NCI-H187 (cell line): ENCODE measurements at regions not wholly inside any gene's neighbourhood (a gene's known extent, or its start where the extent isn't known, plus 50 kb on each side); places are given as distances from the start of the nearest gene placed in this dataset.
"Not testable (repeated sequence)": the region's sequence is repeated elsewhere in the genome, so short reads cannot be mapped to it uniquely, and the experiment has no call there.

Source experiments
- DNase-seq, 2 experiments: peaks; one replicate each; lab custom pipeline; 2025; lab: John Stamatoyannopoulos, UW

GRCh38 chr5:67813877-67814539, 401.5 kb upstream of the PIK3R1 start:
- DNase-seq: no peak

GRCh38 chr5:67809589-67809988, 406.0 kb upstream of the PIK3R1 start:
- DNase-seq: no peak

GRCh38 chr5:67808340-67808739, 407.2 kb upstream of the PIK3R1 start:
- DNase-seq: no peak

GRCh38 chr5:67807439-67807888, 408.1 kb upstream of the PIK3R1 start:
- DNase-seq: no peak

- no peak for DNase-seq
Observed at GRCh38 chr5:67806654-67807438, 408.7 kb upstream of the PIK3R1 start.

GRCh38 chr5:67805666-67806348, 409.7 kb upstream of the PIK3R1 start:
- DNase-seq: peak; percentile 71 to 79

- DNase-seq: no peak
Observed at GRCh38 chr5:67802766-67803165, 412.8 kb upstream of the PIK3R1 start.

GRCh38 chr5:67799732-67800234, 415.8 kb upstream of the PIK3R1 start:
- DNase-seq: no peak

GRCh38 chr5:67798470-67798869, 417.1 kb upstream of the PIK3R1 start:
- not testable (repeated sequence) for DNase-seq

GRCh38 chr5:67795781-67796477, 419.6 kb upstream of the PIK3R1 start:
- no peak for DNase-seq

- no peak for DNase-seq
Observed at GRCh38 chr5:67793966-67794365, 421.6 kb upstream of the PIK3R1 start.

- no peak for DNase-seq
Observed at GRCh38 chr5:67793418-67793817, 422.1 kb upstream of the PIK3R1 start.

GRCh38 chr5:67792891-67793290, 422.7 kb upstream of the PIK3R1 start:
- no peak for DNase-seq

- DNase-seq: no peak
Observed at GRCh38 chr5:67790390-67790789, 425.2 kb upstream of the PIK3R1 start.

- DNase-seq: not testable (repeated sequence)
Observed at GRCh38 chr5:67779893-67780623, 435.5 kb upstream of the PIK3R1 start.

- no peak for DNase-seq
Observed at GRCh38 chr5:67774786-67775185, 440.8 kb upstream of the PIK3R1 start.

- no peak for DNase-seq
Observed at GRCh38 chr5:67774267-67774552, 441.3 kb upstream of the PIK3R1 start.

- DNase-seq: no peak
Observed at GRCh38 chr5:67773411-67774266, 441.9 kb upstream of the PIK3R1 start.

GRCh38 chr5:67771791-67772190, 443.8 kb upstream of the PIK3R1 start:
- DNase-seq: no peak

- DNase-seq: no peak
Observed at GRCh38 chr5:67771221-67771620, 444.3 kb upstream of the PIK3R1 start.
